K562 (cell line): ENCODE measurements at regions not wholly inside any gene's neighbourhood (a gene's known extent, or its start where the extent isn't known, plus 50 kb on each side); places are given as distances from the start of the nearest gene placed in this dataset.

ENCODE experiments used
- ATF1 ChIP-seq, 2 experiments: fragments of 450-650 bp in 1 of 2; IDR thresholded peaks; 2 replicates each; pipeline ENCODE4 v1.6.1; 2016; ENCODE audit warnings: missing compliant biosample characterization in 1 of 2, missing genetic modification characterization in 1 of 2
- BMI1 ChIP-seq: fragments of 150-350 bp; IDR thresholded peaks from 2 replicates; pipeline ENCODE4 v1.6.1; 2014; ENCODE audit warnings: low read length
- CREB1 ChIP-seq, 2 experiments: sonication (generic) in 1 of 2; formaldehyde crosslinking in 1 of 2; IDR thresholded peaks; 2 replicates each; pipeline versions ENCODE4 v1.6.1 to v1.8.0; 2012 to 2022; ENCODE audit warnings: inconsistent platforms in 1 of 2, mild to moderate bottlenecking in 1 of 2, missing genetic modification reagents in 1 of 2, moderate library complexity in 1 of 2
- HDGF ChIP-seq: fragments of 450-650 bp; IDR thresholded peaks from 2 replicates; pipeline ENCODE4 v1.6.1; 2016
- LCOR ChIP-seq: sonication (generic); formaldehyde crosslinking; IDR thresholded peaks from 2 replicates; pipeline ENCODE4 v1.8.0; 2022; ENCODE audit warnings: mild to moderate bottlenecking, missing genetic modification reagents
- MBD2 ChIP-seq: sonication (generic); IDR thresholded peaks from 2 replicates; pipeline ENCODE4 v1.6.1; 2016; ENCODE audit warnings: low read depth, borderline replicate concordance
- MCM5 ChIP-seq: fragments of 450-650 bp; IDR thresholded peaks from 2 replicates; pipeline ENCODE4 v1.6.1; 2016; ENCODE audit warnings: low read depth
- NCOA6 ChIP-seq: fragments of 450-650 bp; IDR thresholded peaks from 2 replicates; pipeline ENCODE4 v1.6.1; 2017; ENCODE audit warnings: mild to moderate bottlenecking
- NFATC3 ChIP-seq: fragments of 450-650 bp; IDR thresholded peaks from 2 replicates; pipeline ENCODE4 v1.6.1; 2017; ENCODE audit warnings: mild to moderate bottlenecking
- PHF8 ChIP-seq: fragments of 200-600 bp; sonication (generic); IDR thresholded peaks from 2 replicates; pipeline ENCODE4 v1.6.1; 2012; ENCODE audit warnings: mixed run types, mild to moderate bottlenecking, inconsistent platforms, low read length, moderate library complexity, borderline replicate concordance
- POLR2A ChIP-seq: fragments of 450-650 bp; conservative IDR thresholded peaks from 2 replicates; pipeline ENCODE4 v1.6.1; 2016
- SMAD2 ChIP-seq: fragments of 150-350 bp; IDR thresholded peaks from 2 replicates; pipeline ENCODE4 v1.6.1; 2014; ENCODE audit warnings: low read depth, mild to moderate bottlenecking, low read length
- TCF3 ChIP-seq: sonication (generic); formaldehyde crosslinking; IDR thresholded peaks from 2 replicates; pipeline ENCODE4 v1.4.0; 2020; ENCODE audit warnings: mild to moderate bottlenecking, missing genetic modification reagents
- TEAD1 ChIP-seq, 2 experiments: fragments of 450-650 bp in 1 of 2; sonication (generic) in 1 of 2; formaldehyde crosslinking; IDR thresholded peaks; 2 replicates each; pipeline versions ENCODE4 v1.4.0 to v1.8.0; 2020 to 2022; ENCODE audit warnings: mild to moderate bottlenecking in 2 of 2, missing genetic modification reagents in 1 of 2
- ZBED1 ChIP-seq: IDR thresholded peaks from 2 replicates; pipeline ENCODE4 v1.6.1; 2014
- ZNF12 ChIP-seq: sonication (generic); formaldehyde crosslinking; IDR thresholded peaks from 2 replicates; pipeline ENCODE4 v1.4.0; 2020; ENCODE audit warnings: mild to moderate bottlenecking, missing genetic modification reagents
- ZZZ3 ChIP-seq: fragments of 450-650 bp; IDR thresholded peaks from 2 replicates; pipeline ENCODE4 v1.6.1; 2016; ENCODE audit warnings: antibody characterized with exemption, mild to moderate bottlenecking, moderate library complexity
- TF ChIP-seq, protein P1 (sequence below): fragments of 250-450 bp; sonication (Bioruptor Pico); IDR thresholded peaks from 2 replicates; pipeline ENCODE4 v1.4.0; 2020; ENCODE audit warnings: mild to moderate bottlenecking, moderate library complexity
- TF ChIP-seq, protein P2 (sequence below): sonication (generic); formaldehyde crosslinking; IDR thresholded peaks from 2 replicates; pipeline ENCODE4 v1.4.0; 2020; ENCODE audit warnings: mild to moderate bottlenecking, missing genetic modification reagents
- TF ChIP-seq, protein P3 (sequence below): sonication (generic); formaldehyde crosslinking; IDR thresholded peaks from 2 replicates; pipeline ENCODE4 v1.8.0; 2022; ENCODE audit warnings: mild to moderate bottlenecking, missing genetic modification reagents, borderline replicate concordance
- TF ChIP-seq, protein P4 (sequence below): IDR thresholded peaks from 2 replicates; pipeline ENCODE4 v1.6.1; 2016; ENCODE audit warnings: missing genetic modification characterization, missing compliant biosample characterization

DNA sequence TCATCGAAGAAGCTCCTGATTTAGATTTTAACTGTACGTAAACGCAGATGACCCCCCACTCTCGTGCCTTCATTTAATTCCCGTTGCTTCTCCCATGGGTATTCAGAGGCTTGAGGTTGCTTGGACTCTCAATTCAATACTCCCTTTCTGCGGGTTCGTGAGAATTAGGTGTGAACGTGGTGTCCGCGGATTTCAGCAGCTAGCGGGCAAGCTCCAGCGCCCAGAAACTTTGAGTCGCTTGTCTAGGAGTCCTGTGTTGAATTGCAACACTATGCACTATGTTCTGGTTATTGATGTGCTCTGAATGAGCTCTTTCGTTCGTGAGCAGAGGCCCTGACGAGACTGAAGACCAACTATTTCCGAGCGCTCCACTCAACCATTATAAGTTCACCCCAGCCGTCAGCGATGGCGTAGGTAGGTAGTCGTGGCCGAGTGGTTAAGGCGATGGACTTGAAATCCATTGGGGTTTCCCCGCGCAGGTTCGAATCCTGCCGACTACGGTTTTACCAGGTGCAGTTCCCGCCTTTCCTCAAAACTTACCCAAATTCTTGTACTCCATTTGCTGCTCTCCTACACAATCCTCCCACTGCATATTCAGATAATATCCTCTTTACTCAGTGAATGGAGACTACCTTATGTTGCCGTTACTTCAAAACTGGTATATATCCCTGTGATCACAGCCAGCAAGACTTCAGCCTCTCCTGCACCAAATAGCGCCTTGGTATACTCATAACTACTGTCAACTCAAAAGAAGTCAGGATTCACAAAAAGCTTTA is 72.6 kb upstream of the ZNF184 start (continued):
- TF ChIP-seq ZNF12 (CRISPR knock-in tag) (peak; percentile 75), CREB1 (IDR thresholded peaks at IDR 0.05) (peak; percentile 73), CREB1 (CRISPR knock-in tag; IDR thresholded peaks at IDR 0.05) (peak; percentile 83), LCOR (CRISPR knock-in tag) (peak; percentile 98), MCM5 (no peak), PHF8 (peak; percentile 44; the same call in 1 of the 2 replicates), POLR2A (no peak), MBD2 (no peak), ZBED1 (no peak), BMI1 (no peak), TEAD1 (CRISPR knock-in tag; IDR thresholded peaks at IDR 0.05) (peak; percentile 7 to 84; a peak in 2 of 4 replicates), NFATC3 (no peak), HDGF (no peak), ATF1 (CRISPR knock-in tag; IDR thresholded peaks at IDR 0.05) (no peak), ATF1 (tag; IDR thresholded peaks at IDR 0.05) (peak; percentile 95), SMAD2 (no peak), ZZZ3 (no peak), TCF3 (CRISPR knock-in tag) (peak; percentile 39), NCOA6 (no peak)
- TF ChIP-seq, protein P1, sequence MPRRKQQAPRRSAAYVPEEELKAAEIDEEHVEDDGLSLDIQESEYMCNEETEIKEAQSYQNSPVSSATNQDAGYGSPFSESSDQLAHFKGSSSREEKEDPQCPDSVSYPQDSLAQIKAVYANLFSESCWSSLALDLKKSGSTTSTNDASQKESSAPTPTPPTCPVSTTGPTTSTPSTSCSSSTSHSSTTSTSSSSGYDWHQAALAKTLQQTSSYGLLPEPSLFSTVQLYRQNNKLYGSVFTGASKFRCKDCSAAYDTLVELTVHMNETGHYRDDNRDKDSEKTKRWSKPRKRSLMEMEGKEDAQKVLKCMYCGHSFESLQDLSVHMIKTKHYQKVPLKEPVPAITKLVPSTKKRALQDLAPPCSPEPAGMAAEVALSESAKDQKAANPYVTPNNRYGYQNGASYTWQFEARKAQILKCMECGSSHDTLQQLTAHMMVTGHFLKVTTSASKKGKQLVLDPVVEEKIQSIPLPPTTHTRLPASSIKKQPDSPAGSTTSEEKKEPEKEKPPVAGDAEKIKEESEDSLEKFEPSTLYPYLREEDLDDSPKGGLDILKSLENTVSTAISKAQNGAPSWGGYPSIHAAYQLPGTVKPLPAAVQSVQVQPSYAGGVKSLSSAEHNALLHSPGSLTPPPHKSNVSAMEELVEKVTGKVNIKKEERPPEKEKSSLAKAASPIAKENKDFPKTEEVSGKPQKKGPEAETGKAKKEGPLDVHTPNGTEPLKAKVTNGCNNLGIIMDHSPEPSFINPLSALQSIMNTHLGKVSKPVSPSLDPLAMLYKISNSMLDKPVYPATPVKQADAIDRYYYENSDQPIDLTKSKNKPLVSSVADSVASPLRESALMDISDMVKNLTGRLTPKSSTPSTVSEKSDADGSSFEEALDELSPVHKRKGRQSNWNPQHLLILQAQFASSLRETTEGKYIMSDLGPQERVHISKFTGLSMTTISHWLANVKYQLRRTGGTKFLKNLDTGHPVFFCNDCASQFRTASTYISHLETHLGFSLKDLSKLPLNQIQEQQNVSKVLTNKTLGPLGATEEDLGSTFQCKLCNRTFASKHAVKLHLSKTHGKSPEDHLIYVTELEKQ (CRISPR knock-in tag): no peak
- TF ChIP-seq, protein P2, sequence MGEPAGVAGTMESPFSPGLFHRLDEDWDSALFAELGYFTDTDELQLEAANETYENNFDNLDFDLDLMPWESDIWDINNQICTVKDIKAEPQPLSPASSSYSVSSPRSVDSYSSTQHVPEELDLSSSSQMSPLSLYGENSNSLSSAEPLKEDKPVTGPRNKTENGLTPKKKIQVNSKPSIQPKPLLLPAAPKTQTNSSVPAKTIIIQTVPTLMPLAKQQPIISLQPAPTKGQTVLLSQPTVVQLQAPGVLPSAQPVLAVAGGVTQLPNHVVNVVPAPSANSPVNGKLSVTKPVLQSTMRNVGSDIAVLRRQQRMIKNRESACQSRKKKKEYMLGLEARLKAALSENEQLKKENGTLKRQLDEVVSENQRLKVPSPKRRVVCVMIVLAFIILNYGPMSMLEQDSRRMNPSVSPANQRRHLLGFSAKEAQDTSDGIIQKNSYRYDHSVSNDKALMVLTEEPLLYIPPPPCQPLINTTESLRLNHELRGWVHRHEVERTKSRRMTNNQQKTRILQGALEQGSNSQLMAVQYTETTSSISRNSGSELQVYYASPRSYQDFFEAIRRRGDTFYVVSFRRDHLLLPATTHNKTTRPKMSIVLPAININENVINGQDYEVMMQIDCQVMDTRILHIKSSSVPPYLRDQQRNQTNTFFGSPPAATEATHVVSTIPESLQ (CRISPR knock-in tag): peak; percentile 95
- TF ChIP-seq, protein P3, sequence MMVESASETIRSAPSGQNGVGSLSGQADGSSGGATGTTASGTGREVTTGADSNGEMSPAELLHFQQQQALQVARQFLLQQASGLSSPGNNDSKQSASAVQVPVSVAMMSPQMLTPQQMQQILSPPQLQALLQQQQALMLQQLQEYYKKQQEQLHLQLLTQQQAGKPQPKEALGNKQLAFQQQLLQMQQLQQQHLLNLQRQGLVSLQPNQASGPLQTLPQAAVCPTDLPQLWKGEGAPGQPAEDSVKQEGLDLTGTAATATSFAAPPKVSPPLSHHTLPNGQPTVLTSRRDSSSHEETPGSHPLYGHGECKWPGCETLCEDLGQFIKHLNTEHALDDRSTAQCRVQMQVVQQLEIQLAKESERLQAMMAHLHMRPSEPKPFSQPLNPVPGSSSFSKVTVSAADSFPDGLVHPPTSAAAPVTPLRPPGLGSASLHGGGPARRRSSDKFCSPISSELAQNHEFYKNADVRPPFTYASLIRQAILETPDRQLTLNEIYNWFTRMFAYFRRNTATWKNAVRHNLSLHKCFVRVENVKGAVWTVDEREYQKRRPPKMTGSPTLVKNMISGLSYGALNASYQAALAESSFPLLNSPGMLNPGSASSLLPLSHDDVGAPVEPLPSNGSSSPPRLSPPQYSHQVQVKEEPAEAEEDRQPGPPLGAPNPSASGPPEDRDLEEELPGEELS: 0 out of 2 replicates have a peak, but pooled peaks have one; percentile 47
- TF ChIP-seq, protein P4, sequence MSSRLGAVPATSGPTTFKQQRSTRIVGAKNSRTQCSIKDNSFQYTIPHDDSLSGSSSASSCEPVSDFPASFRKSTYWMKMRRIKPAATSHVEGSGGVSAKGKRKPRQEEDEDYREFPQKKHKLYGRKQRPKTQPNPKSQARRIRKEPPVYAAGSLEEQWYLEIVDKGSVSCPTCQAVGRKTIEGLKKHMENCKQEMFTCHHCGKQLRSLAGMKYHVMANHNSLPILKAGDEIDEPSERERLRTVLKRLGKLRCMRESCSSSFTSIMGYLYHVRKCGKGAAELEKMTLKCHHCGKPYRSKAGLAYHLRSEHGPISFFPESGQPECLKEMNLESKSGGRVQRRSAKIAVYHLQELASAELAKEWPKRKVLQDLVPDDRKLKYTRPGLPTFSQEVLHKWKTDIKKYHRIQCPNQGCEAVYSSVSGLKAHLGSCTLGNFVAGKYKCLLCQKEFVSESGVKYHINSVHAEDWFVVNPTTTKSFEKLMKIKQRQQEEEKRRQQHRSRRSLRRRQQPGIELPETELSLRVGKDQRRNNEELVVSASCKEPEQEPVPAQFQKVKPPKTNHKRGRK (tag): no peak
